Gastroesophageal sphincter (tissue), 4 donors: ENCODE measurements at regions not wholly inside any gene's neighbourhood (a gene's known extent, or its start where the extent isn't known, plus 50 kb on each side); places are given as distances from the start of the nearest gene placed in this dataset.

Experiments
- ATAC-seq: fragments of 150-250 bp; one replicate; pipeline ENCODE4 v1.9.1; 2016; ENCODE audit warnings: mild to moderate bottlenecking, moderate library complexity
- H3K27ac ChIP-seq, 4 donors: fragments of 200-600 bp; sonication (generic) in 3 of 4; 1 replicate in 3 of 4; 2 replicates in 1 of 4; pipeline ENCODE4 v1.5.1; 2016 to 2019
- H3K27me3 ChIP-seq: fragments of 200-600 bp; sonication (generic); one replicate; pipeline ENCODE4 v1.5.1; 2019
- H3K36me3 ChIP-seq, 2 donors: fragments of 200-600 bp; sonication (generic); one replicate each; pipeline ENCODE4 v1.5.1; 2019; ENCODE audit warnings: control low read depth in 1 of 2
- H3K4me1 ChIP-seq, 3 donors: fragments of 200-600 bp; sonication (generic); 1 replicate in 2 of 3; 2 replicates in 1 of 3; pipeline ENCODE4 v1.5.1; 2016 to 2019; ENCODE audit warnings: control low read depth in 2 of 3
- H3K4me3 ChIP-seq, 2 donors: fragments of 200-600 bp; sonication (generic); one replicate each; pipeline ENCODE4 v1.5.1; 2019; ENCODE audit warnings: mild to moderate bottlenecking in 1 of 2, moderate library complexity in 1 of 2
- H3K9me3 ChIP-seq, 3 donors: fragments of 200-600 bp; sonication (generic); one replicate each; pipeline ENCODE4 v1.5.1; 2017 to 2019; ENCODE audit warnings: control low read depth in 2 of 3
- EP300 ChIP-seq: sonication (generic); formaldehyde crosslinking; IDR thresholded peaks from one replicate; pipeline ENCODE4 v1.6.1; 2017; ENCODE audit warnings: antibody characterized with exemption, mild to moderate bottlenecking
- POLR2A ChIP-seq, 2 donors: fragments of 450-650 bp; IDR thresholded peaks; one replicate each; pipeline ENCODE4 v1.6.1; 2017; ENCODE audit warnings: antibody characterized with exemption in 2 of 2, mild to moderate bottlenecking in 2 of 2, moderate library complexity in 1 of 2
- POLR2AphosphoS5 ChIP-seq: sonication (generic); formaldehyde crosslinking; IDR thresholded peaks from one replicate; pipeline ENCODE4 v1.6.1; 2017; ENCODE audit warnings: antibody characterized with exemption
- WGBS, 2 donors: methylation state at CpG; one replicate each; pipeline ENCODE4 v1.1.5; 2018; ENCODE audit warnings: low coverage in 1 of 2; 5-methylcytosine and 5-hydroxymethylcytosine counted together
- TF ChIP-seq, protein P1 (sequence below), 4 experiments: fragments of 200-600 bp in 2 of 4; fragments of 450-650 bp in 2 of 4; sonication (generic) in 1 of 4; IDR thresholded peaks; one replicate each; pipeline ENCODE4 v1.5.1; 2017 to 2019; ENCODE audit warnings: antibody characterized with exemption in 4 of 4, mild to moderate bottlenecking in 2 of 4, moderate library complexity in 2 of 4

DNA sequence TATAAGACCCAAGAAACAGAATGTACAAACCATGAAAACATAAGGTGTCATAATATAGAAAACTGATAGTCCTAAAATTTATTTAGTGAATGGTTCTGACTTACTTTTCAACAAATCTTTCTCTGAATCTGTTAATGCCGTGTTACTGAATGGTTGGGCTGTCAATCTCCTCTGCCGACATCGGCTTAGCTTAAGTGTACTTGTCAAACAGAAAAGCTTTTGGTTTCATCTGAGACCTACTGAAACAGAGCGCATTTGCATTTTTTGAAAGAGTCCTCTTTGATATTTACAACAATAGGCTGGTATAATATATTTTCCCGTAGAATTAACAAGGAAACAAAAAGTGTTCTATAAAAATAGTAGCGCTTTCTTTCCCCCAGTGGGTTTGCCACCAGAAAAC lies 120.9 kb upstream of the ZNF804B start:
- 90 to 94% methylated on average over 6 of the region's 6 CpGs for WGBS, 2 donors

DNA sequence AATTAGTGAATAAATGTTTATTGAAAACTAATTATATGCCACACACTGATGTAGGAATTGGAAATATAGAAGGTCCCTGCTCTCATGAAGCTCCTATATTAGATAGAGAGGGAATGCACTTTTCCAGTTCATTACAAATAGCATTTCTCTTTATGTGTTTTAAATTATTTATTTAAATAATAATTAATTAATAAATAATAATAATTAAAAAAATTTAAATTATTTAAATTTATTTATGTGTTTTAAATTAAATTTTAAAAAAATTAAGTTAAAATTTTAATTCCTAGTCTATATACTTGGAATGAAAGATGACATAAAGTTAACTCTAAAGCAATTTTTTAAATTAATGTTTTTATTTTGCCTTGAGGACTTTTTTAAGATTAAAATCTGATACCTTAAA lies 121.7 kb upstream of the ZNF804B start:
- Histone ChIP-seq H3K36me3 (no peaks in the 10 kb centered on the region), H3K4me1 (no peaks in the 10 kb centered on the region), H3K9me3 (no peaks in the 10 kb centered on the region), H3K4me3 (no peak overlapping the region), H3K27ac (no peak overlapping the region), H3K27me3 (no peaks in the 10 kb centered on the region)
- no peak for ATAC-seq
- TF ChIP-seq POLR2AphosphoS5: no peak
- TF ChIP-seq EP300: no peak
- TF ChIP-seq, protein P1, sequence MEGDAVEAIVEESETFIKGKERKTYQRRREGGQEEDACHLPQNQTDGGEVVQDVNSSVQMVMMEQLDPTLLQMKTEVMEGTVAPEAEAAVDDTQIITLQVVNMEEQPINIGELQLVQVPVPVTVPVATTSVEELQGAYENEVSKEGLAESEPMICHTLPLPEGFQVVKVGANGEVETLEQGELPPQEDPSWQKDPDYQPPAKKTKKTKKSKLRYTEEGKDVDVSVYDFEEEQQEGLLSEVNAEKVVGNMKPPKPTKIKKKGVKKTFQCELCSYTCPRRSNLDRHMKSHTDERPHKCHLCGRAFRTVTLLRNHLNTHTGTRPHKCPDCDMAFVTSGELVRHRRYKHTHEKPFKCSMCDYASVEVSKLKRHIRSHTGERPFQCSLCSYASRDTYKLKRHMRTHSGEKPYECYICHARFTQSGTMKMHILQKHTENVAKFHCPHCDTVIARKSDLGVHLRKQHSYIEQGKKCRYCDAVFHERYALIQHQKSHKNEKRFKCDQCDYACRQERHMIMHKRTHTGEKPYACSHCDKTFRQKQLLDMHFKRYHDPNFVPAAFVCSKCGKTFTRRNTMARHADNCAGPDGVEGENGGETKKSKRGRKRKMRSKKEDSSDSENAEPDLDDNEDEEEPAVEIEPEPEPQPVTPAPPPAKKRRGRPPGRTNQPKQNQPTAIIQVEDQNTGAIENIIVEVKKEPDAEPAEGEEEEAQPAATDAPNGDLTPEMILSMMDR (IDR thresholded peaks at IDR 0.05): no peak
- TF ChIP-seq POLR2A (IDR thresholded peaks at IDR 0.05): no peak

More for the DNA sequence above, 120.9 kb upstream of the ZNF804B start:
- H3K27me3 ChIP-seq: no peaks in the 10 kb centered on the region
- TF ChIP-seq, protein P1 (IDR thresholded peaks at IDR 0.05): no peak
- TF ChIP-seq EP300: no peak
- no peak for TF ChIP-seq POLR2AphosphoS5
- TF ChIP-seq POLR2A (IDR thresholded peaks at IDR 0.05): no peak
- no peaks in the 10 kb centered on the region for H3K36me3 ChIP-seq
- no peaks in the 10 kb centered on the region for H3K9me3 ChIP-seq
- no peaks in the 10 kb centered on the region for H3K4me1 ChIP-seq
- no peak for ATAC-seq
- H3K27ac ChIP-seq: no peak overlapping the region
- no peak overlapping the region for H3K4me3 ChIP-seq

DNA sequence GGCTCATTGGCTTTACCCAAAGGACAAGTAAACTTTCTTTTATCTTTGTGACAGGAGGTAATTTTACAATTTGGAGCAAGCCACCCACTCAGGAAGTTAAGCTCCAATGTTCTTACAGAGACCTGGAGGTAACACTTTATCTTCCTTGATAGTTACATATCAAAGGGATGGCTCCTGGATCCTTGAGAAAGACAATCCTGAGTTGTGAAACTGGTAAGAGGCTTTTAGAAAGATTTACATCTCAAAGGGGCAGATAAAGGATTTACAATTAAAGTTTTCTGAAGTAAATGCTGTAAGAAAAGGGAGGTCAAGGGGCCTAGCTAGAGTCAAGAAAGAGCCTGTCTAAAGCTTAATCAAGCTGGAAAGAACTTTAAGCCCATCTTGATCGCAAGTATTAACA lies 124.4 kb upstream of the ZNF804B start:
- no peak for ATAC-seq
- Histone ChIP-seq H3K36me3 (no peaks in the 10 kb centered on the region), H3K4me3 (no peak overlapping the region), H3K4me1 (no peaks in the 10 kb centered on the region), H3K27ac (no peak overlapping the region), H3K27me3 (no peaks in the 10 kb centered on the region), H3K9me3 (no peaks in the 10 kb centered on the region)
- WGBS, 2 donors: 89% methylated on average over 1 of the region's 1 CpG
- TF ChIP-seq POLR2AphosphoS5 (no peak), EP300 (no peak), POLR2A (IDR thresholded peaks at IDR 0.05) (no peak)
- TF ChIP-seq, protein P1 (IDR thresholded peaks at IDR 0.05): no peak

DNA sequence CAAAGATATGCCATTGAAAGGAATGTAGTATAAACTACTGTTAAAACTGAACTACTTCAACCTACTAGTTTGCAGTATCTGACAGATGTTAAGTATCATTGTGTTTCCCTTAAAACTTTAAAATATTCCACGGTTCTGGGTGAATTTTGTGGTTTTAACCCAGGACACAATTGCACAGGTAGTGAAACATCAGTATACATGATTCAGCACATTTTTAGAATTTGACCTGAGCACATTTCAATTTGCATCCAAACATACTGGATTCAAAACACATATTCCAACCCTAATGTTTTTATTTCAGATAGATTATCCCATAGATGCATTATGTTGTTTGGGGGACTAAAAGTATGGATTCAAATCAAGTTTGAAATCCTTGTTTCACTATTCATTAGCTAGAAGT lies 129.9 kb upstream of the ZNF804B start:
- H3K9me3 ChIP-seq: no peaks in the 10 kb centered on the region
- TF ChIP-seq POLR2A (IDR thresholded peaks at IDR 0.05): no peak
- TF ChIP-seq, protein P1 (IDR thresholded peaks at IDR 0.05): no peak
- no peak for TF ChIP-seq EP300
- ATAC-seq: no peak
- H3K27me3 ChIP-seq: no peaks in the 10 kb centered on the region
- no peak overlapping the region for H3K4me3 ChIP-seq
- H3K4me1 ChIP-seq: no peaks in the 10 kb centered on the region
- no peaks in the 10 kb centered on the region for H3K36me3 ChIP-seq
- 63 to 88% methylated on average over 1 of the region's 1 CpG for WGBS, 2 donors
- no peak overlapping the region for H3K27ac ChIP-seq

DNA sequence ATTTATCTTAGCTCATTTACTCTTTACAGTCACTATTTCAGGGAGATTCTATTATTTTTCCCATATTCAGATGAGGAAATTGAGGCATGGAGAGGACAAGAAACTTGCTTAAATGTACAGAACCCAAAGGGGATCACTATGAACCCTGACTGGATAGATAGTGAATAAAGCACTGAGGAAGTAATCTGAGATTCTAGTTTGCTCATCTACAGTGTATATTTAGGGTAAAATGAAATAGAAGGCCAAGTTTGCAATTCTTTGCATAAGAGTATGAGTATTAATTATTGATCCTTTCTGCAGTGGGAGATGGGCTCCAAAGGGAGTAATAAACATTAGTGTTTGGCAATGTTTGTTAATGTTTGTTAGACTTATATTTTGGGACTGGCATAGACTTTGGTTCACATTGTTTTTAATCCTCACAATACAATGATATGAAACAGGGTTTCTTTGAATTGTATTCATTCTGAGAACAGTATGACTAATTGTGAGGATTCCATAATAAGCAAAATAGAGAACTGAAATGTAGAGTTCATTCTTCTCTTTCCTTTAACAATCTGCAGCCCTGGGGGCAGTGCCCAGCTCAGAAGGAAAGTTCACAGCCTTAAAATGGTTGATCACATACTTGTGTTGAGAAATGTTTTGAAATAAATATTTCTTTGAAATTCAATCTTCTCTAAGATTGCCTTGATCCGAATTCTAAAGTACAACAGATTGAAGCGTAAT lies 131.0 kb upstream of the ZNF804B start:
- Histone ChIP-seq H3K27ac (no peak overlapping the region), H3K4me3 (no peak overlapping the region), H3K27me3 (no peaks in the 10 kb centered on the region), H3K36me3 (no peaks in the 10 kb centered on the region), H3K4me1 (no peaks in the 10 kb centered on the region), H3K9me3 (no peaks in the 10 kb centered on the region)
- TF ChIP-seq, protein P1 (IDR thresholded peaks at IDR 0.05): no peak
- no peak for TF ChIP-seq POLR2AphosphoS5
- no peak for TF ChIP-seq EP300
- no peak for TF ChIP-seq POLR2A (IDR thresholded peaks at IDR 0.05)
- ATAC-seq: no peak
- 89% methylated on average over 2 of the region's 2 CpGs for WGBS, 2 donors
